Mucosa of gallbladder (tissue), 1 donor: ENCODE measurements at regions not wholly inside any gene's neighbourhood (a gene's known extent, or its start where the extent isn't known, plus 50 kb on each side); places are given as distances from the start of the nearest gene placed in this dataset.
"Not testable (repeated sequence)": the region's sequence is repeated elsewhere in the genome, so short reads cannot be mapped to it uniquely, and the experiment has no call there.

ENCODE experiments used
- DNase-seq: peaks from one replicate; pipeline ENCODE4 v3.0.0-alpha.2; 2020; ENCODE audit warnings: low spot score
- donor health status: DM: no; HTN: no; CAD: no.

- no peak for DNase-seq
Measured at GRCh38 chr13:46498650-46499049, 54.3 kb upstream of the LRCH1 start.

DNA sequence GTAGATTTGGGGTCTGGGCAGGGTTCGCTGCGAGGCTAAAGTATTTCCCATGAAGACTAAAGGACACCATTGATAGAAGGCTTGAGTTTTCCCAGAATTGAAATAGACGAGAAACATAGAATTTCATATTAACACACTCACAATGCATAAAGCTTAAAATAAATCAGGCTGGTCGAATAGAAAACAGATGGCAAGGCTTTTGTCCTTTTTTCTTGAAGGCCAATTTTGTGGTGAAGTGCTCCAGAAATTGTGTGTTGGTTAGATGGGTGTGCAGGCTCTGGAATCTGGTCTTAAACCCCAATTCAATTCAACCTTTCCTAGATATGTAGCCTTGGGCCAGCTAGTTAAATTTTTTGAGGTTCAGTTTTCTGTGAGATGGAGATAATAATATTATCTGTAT, 56.9 kb upstream of the LRCH1 start:
- no peak for DNase-seq

DNA sequence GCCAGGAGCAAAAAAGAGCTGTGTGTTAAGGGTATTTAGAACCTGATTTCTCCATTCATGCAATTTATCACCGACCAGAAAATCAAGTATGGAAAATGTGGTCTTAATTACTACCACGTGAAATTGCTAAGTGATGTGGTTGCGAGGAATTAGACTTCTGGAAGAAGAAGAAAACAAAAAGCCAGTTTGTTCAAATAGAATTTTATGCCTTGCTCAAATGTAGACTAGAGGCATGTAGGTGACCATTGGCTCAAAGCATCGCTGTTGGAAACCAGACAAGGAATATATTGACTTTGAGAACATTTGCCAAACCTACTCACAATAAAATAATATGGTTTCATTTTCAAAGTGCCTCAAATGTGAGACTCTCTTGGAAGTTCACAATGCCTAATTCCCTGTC, 57.3 kb upstream of the LRCH1 start:
- DNase-seq, result no peak

- no peak for DNase-seq
Measured at GRCh38 chr13:46495066-46495465, 57.9 kb upstream of the LRCH1 start.

- DNase-seq, result peak; percentile 14
Measured at GRCh38 chr13:46492946-46493345, 60.0 kb upstream of the LRCH1 start.

DNA sequence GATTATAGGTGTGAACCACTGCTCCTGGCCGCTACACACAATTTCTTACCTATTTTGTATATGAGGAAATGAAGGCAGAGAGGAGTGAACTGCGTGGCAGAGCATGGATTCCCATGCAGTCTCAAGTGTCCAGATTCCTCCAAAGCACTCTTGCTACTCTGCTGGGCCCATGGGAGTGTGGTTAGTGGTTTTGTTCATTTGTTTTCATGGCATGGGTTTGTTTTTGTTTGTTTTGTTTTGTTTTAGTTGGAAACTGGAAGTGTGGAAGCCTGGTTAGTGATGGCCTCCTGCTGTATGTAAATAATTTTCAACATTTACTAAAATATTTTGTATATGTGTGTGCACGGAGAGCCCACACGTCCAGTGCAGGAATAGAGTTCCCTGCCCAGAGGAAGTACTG, 61.3 kb upstream of the LRCH1 start:
- no peak for DNase-seq

GRCh38 chr13:46490713-46491112, 62.3 kb upstream of the LRCH1 start:
- DNase-seq, result not testable (repeated sequence)

- DNase-seq, result no peak
Measured at GRCh38 chr13:46490129-46490528, 62.8 kb upstream of the LRCH1 start.

GRCh38 chr13:46489586-46490023, 63.4 kb upstream of the LRCH1 start:
- no peak for DNase-seq

DNA sequence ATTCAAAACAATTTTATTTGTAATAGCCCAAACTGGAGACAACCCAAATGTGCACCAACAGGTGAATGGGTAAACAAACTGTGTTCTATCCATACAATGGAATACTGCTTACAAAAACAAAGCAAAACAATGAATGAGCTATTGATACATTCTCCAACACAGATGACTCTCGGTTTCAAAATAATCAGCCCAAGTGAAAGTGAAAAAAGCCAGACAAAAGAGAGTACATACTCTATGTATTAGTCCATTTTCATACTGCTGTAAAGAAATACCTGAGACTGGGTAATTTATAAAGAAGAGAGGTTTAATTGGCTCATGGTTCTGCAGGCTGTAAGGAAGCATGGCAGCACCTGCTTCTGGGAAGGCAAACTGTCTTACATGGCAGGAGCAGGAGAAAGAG, 65.2 kb upstream of the LRCH1 start:
- DNase-seq, result no peak

DNA sequence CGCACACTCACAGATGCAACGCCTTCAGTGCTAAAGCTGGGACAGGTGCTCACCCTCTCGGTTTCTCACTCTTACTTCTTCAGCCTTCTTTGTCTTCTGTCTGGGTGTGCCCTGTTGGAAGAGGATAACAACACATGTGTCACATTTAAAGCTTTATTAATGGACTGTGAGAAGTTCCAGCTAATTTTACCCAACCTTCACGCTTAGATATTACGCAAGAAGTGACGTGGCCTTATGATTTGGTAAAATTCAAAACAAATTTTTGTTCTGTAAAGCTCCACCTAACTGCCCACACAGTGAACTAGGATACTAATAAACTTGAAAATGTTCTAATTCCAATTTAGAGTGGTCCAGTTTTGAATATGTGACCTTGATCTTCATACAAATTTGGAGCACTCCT, 66.7 kb upstream of the LRCH1 start:
- no peak for DNase-seq

DNA sequence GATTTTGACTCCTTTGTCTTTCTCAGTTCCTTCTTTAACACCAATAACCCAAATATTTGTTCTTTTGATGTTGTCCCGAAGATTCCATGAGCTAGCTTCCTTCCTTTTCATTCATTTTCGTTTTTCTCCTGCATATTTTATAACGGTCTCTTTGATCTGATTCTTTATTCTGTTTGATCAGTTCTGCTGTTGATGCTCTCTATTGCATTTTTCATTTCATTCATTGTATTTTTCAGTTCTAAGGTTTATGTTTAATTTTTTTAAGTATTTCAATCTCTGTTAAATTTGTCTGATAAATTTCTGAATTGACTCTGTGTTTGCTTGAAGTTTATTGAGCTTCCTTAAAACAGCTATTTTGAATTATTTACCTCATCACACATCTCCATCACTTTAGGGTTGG, 68.4 kb upstream of the LRCH1 start:
- no peak for DNase-seq

DNA sequence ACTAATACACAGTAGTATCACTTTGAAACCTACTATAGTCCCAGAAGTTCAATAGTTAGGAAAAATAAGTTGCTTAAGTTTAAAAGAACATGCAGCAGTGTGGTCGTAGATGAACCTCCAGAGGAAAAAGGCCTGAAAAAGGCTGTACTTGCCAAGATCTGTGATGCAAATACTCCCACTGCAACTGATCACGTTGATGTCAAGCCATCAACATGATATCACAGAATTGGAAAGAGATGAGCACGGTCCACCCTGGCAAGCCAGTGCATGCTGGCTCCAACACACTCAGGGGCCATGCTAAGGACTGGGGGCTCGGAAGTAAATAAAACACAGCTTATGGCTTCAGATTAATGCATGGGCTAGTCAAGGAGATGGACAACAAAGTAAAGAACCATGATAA, 71.8 kb upstream of the LRCH1 start:
- no peak for DNase-seq

GRCh38 chr13:46480131-46480530, 72.8 kb upstream of the LRCH1 start:
- no peak for DNase-seq

DNA sequence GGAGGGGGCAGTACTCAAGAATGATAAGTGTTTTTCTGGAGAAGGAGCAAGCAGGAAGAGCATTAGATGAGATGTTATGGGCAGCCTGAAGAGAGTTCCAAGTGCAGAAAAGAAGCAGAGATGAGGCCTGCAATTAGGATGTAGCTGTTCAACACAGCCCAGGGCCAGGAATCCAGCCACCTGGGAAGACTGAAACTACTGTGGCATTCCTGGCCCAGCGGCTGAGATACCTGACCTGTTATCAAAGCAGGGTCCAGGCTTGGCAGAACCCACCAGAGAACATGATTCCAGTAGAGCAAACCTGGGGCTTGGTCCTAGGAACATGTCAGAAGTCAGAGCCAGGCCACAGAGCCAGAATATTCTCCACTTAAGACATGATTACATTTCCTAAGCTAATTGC, 73.3 kb upstream of the LRCH1 start:
- DNase-seq, result no peak

- DNase-seq, result no peak
Measured at GRCh38 chr13:46479283-46479682, 73.7 kb upstream of the LRCH1 start.

- no peak for DNase-seq
Measured at GRCh38 chr13:46478651-46479050, 74.3 kb upstream of the LRCH1 start.

GRCh38 chr13:46476174-46476573, 76.8 kb upstream of the LRCH1 start:
- DNase-seq, result no peak

DNA sequence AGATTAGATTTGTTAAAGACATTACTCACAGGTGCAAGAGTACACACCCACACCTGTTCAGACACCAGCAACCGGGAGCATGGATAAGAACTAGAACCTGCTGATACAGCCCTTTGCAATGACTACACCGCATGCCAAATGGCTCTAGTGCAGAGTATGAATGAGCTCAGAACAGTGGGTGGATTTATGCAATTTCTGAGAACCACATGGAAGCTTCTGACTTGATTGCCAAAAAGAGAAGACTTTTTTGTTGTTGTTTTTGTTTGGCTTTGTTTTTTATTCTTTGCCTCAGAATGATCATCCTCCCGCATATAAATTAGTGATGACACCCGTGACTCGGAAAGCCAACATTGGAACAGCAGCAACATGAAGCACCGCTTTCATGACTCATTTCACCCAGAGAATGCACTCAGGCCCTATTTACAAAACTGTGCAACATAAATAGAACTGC, 77.4 kb upstream of the LRCH1 start:
- DNase-seq, result no peak

DNA sequence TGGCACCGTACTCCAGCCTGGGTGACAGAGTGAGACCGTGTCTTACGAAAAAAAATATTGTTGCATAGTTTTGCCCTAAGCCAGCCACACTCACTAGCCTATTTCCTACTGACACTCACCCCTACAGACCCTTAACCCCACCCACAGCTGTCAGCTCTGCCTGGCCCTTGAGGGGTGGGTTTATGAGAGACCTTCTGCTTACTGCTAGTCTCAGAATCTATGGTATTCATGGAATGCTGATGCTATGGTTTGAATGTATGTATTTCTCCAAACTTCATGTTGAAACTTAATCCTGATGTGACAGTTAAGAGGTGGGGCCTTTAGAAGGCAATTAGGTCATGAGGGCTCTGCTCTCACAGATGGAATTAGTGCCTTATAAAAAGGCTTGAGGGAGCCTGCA, 79.2 kb upstream of the LRCH1 start:
- no peak for DNase-seq

GRCh38 chr13:46472384-46472783, 80.6 kb upstream of the LRCH1 start:
- DNase-seq, result no peak

DNA sequence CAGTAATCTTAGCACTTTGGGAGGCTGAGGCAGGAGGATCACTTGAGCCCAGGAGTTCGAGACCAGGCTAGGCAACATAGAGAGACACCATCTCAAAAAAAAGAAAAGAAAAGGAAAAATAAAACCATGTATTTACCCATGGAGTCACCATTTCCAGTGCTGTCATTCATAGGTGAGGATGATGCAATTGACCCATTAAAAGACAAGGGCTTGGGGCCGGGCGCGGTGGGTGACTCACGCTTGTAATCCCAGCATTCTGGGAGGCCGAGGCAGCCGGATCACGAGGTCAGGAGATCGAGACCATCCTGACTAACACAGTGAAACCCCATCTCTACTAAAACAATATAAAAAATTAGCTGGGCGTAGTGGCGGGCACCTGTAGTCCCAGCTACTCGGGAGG, 82.6 kb upstream of the RUBCNL start:
- DNase-seq, result not testable (repeated sequence)

DNA sequence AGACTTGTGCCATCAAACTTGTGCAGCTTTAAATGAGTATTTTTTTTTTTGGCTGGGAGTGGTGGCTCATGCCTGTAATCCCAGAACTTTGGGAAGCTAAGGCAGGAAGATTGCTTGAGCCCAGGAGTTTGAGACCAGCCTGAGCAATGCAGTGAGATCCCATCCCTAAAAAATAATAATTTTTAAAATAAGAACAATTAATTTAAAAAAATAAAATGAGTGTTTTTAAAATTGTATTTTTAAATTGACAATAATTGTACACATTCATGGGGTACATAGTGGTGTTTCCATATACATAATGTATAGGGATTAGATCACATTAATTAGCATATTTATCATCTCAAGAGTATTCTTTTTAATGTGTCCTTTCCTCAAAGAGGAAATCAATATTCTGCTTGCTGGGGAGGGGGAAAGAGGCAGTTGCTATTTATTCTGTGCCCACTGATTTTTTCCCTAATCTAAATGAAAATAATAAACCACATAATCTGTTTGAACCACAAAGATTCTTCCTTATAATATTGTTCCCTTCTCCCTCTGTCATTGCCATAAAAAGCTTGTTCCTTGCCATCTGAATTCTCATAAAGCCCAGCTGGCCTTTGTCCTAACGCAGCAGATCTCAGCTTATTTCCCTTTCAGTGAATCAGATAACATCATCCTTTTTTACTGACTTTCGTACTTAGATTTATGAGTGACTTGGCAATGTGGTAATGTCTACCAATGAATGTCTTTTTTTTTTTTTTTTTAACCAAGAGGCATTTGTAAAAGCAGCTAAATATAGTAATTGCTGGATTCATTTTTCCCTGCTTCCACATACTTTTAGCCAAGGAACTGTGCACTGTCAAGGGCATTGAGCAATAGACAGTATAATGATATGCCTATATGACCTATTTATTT, 81.8 kb upstream of the RUBCNL start:
- no peak for DNase-seq

DNA sequence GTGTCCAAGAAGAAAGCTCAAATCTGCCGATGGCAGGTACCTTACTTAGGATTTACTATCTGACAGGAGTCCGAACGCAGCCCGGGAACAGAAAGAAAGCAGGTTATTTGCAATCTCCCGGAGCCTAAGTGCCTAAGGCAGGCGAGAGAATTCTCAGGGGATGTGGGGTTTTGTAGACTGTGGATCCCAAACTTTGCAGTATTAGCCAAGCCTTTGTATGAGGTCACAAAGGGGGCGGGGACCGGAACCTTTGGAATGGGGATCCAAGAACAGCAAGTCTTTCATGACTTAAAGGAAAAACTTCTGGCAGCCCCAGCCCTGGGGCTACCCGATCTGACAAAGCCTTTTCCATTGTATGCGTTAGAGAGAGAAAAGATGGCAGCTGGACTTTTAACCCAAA, 80.6 kb upstream of the RUBCNL start:
- DNase-seq, result not testable (repeated sequence)
